Right lobe of liver (tissue), 4 donors: ENCODE measurements at regions not wholly inside any gene's neighbourhood (a gene's known extent, or its start where the extent isn't known, plus 50 kb on each side); places are given as distances from the start of the nearest gene placed in this dataset.

Source experiments
- CTCF ChIP-seq, 4 donors: fragments of 200-600 bp in 3 of 4; fragments of 450-650 bp in 1 of 4; IDR thresholded peaks; one replicate each; pipeline versions ENCODE4 v1.5.1 to v1.8.0; 2016 to 2022; ENCODE audit warnings: antibody characterized with exemption in 4 of 4, mild to moderate bottlenecking in 2 of 4
- POLR2A ChIP-seq: fragments of 450-650 bp; IDR thresholded peaks from one replicate; pipeline ENCODE4 v1.6.1; 2017; ENCODE audit warnings: antibody characterized with exemption, mild to moderate bottlenecking
- donor health status: DM: no; HTN: no; CAD: no.
- donor health status: DM: no; HTN: no; CAD: no.
- donor health status: DM: no; HTN: yes; CAD: no.

- TF ChIP-seq POLR2A (no peak), CTCF (IDR thresholded peaks at IDR 0.05) (no peak)
Observed at GRCh38 chr6:8334113-8334512, 101.2 kb downstream of the SLC35B3 start.
